B cell (primary cell): ENCODE measurements at regions not wholly inside any gene's neighbourhood (a gene's known extent, or its start where the extent isn't known, plus 50 kb on each side); places are given as distances from the start of the nearest gene placed in this dataset.

Experiments
- ATAC-seq: fragments of 200-7000 bp; cut with Tn5 transposase; one replicate; pipeline ENCODE4 v1.10.0; 2021; ENCODE audit warnings: low read depth, mild to moderate bottlenecking, moderate number of reproducible peaks, moderate library complexity
- CTCF ChIA-PET: fragments of 350-600 bp; sonication (Branson Sonifier 250); formaldehyde crosslinking; loops from one replicate; lab custom pipeline; 2021; ENCODE audit warnings: antibody characterized with exemption, inconsistent platforms; lab: Charles Lee
- POLR2A ChIA-PET: fragments of 350-600 bp; sonication (Branson Sonifier 250); formaldehyde crosslinking; loops from one replicate; lab custom pipeline; 2021; ENCODE audit warnings: antibody characterized with exemption; lab: Charles Lee
- DNase-seq: peaks from one replicate; pipeline ENCODE4 v3.0.0; 2013
- H2AFZ ChIP-seq: 2 replicates; pipeline ENCODE4 v1.6.1; 2012; ENCODE audit warnings: mild to moderate bottlenecking, low read depth, low read length; ENCODE audit not compliant: insufficient read depth, poor library complexity, severe bottlenecking
- H3K27ac ChIP-seq, 2 donors: 1 replicate in 1 of 2; 2 replicates in 1 of 2; pipeline ENCODE4 v1.5.1; 2012 to 2013; ENCODE audit warnings: low read length in 2 of 2, mild to moderate bottlenecking in 2 of 2, moderate library complexity in 1 of 2
- H3K27me3 ChIP-seq, 4 experiments: fragments of 200-600 bp in 1 of 4; sonication (generic) in 1 of 4; replicated peaks in 1 of 4; 1 replicate in 2 of 4; 2 replicates in 2 of 4; pipeline versions ENCODE4 v1.6.1 to v1.7.0; 2013 to 2016; ENCODE audit warnings: low read length in 3 of 4, mild to moderate bottlenecking in 2 of 4, mixed read lengths in 1 of 4, moderate library complexity in 1 of 4; ENCODE audit not compliant: insufficient read depth in 4 of 4, control insufficient read depth in 3 of 4; ENCODE audit errors: control extremely low read depth in 1 of 4
- H3K36me3 ChIP-seq, 2 experiments: replicated peaks in 1 of 2; 1 replicate in 1 of 2; 2 replicates in 1 of 2; pipeline versions ENCODE4 v1.6.1 to v1.7.1; 2013; ENCODE audit warnings: low read length in 1 of 2; ENCODE audit not compliant: insufficient read depth in 2 of 2, control insufficient read depth in 1 of 2; ENCODE audit errors: control extremely low read depth in 1 of 2, extremely low read depth in 1 of 2
- H3K4me1 ChIP-seq, 2 donors: fragments of 200-600 bp in 1 of 2; sonication (generic) in 1 of 2; 1 replicate in 1 of 2; 2 replicates in 1 of 2; pipeline versions ENCODE4 v1.5.1 to v1.6.1; 2013 to 2017; ENCODE audit warnings: low read length in 2 of 2; ENCODE audit not compliant: control insufficient read depth in 2 of 2, insufficient read depth in 2 of 2
- H3K4me2 ChIP-seq: replicated peaks from 2 replicates; pipeline ENCODE3; 2012; ENCODE audit warnings: mild to moderate bottlenecking, low read depth, low read length; ENCODE audit not compliant: poor library complexity, severe bottlenecking
- H3K4me3 ChIP-seq, 5 experiments: fragments of 200-600 bp in 1 of 5; sonication (generic) in 1 of 5; 1 replicate in 3 of 5; 2 replicates in 2 of 5; pipeline versions ENCODE4 v1.5.1 to v1.7.0; 2011 to 2016; ENCODE audit warnings: low read length in 4 of 5, mild to moderate bottlenecking in 4 of 5, low read depth in 2 of 5, control low read depth in 1 of 5, moderate library complexity in 1 of 5; ENCODE audit not compliant: insufficient read depth in 1 of 5; ENCODE audit errors: control extremely low read depth in 1 of 5, extremely low read depth in 1 of 5
- H3K79me2 ChIP-seq: fragments of 200-600 bp; sonication (generic); one replicate; pipeline ENCODE4 v1.6.0; 2016; ENCODE audit warnings: low read length; ENCODE audit not compliant: control insufficient read depth, insufficient read depth
- H3K9ac ChIP-seq: fragments of 200-600 bp; sonication (generic); 2 replicates; pipeline ENCODE4 v1.6.1; 2017; ENCODE audit warnings: mild to moderate bottlenecking, low read length, moderate library complexity
- H3K9me3 ChIP-seq, 3 donors: one replicate each; pipeline versions ENCODE4 v1.6.1 to v1.7.1; 2013; ENCODE audit warnings: low read length in 2 of 3; ENCODE audit not compliant: control insufficient read depth in 2 of 3, insufficient read depth in 1 of 3; ENCODE audit errors: control extremely low read depth in 1 of 3
- H4K20me1 ChIP-seq: 2 replicates; pipeline ENCODE4 v1.6.0; 2012; ENCODE audit warnings: mild to moderate bottlenecking, low read length; ENCODE audit not compliant: insufficient read depth, control insufficient read depth, poor library complexity, severe bottlenecking
- H3K27ac Mint-ChIP-seq: one replicate; pipeline ENCODE4 v1.8.0; 2021; ENCODE audit warnings: mixed read lengths
- H3K27me3 Mint-ChIP-seq: one replicate; pipeline ENCODE4 v1.8.0; 2021; ENCODE audit warnings: mixed read lengths
- H3K4me1 Mint-ChIP-seq: one replicate; pipeline ENCODE4 v1.8.0; 2021; ENCODE audit warnings: mixed read lengths
- H3K4me3 Mint-ChIP-seq: one replicate; pipeline ENCODE4 v1.8.0; 2021; ENCODE audit warnings: mixed read lengths
- H3K9me3 Mint-ChIP-seq: one replicate; pipeline ENCODE4 v1.8.0; 2022; ENCODE audit warnings: mixed read lengths; ENCODE audit not compliant: insufficient read depth
- CTCF ChIP-seq: fragments of 200-600 bp; IDR thresholded peaks from one replicate; pipeline ENCODE4 v1.8.0; 2022; ENCODE audit warnings: antibody characterized with exemption, mild to moderate bottlenecking
- EZH2 ChIP-seq: IDR thresholded peaks from 2 replicates; pipeline ENCODE4 v1.6.1; 2012; ENCODE audit warnings: borderline replicate concordance, low read depth, mild to moderate bottlenecking, moderate library complexity, low read length; ENCODE audit not compliant: insufficient read depth, poor library complexity, severe bottlenecking
- WGBS: methylation state at CpG from one replicate; pipeline ENCODE4 v1.1.5; 2013; ENCODE audit warnings: missing lambda C conversion rate; ENCODE audit not compliant: insufficient coverage; 5-methylcytosine and 5-hydroxymethylcytosine counted together
- intact Hi-C: fragments of 100-400 bp; cut with micrococcal nuclease; formaldehyde crosslinking; loops from one replicate; pipeline ENCODE4 v1.10.0; 2022

GRCh38 chr14:97275276-97275675 lies 478.1 kb downstream of the VRK1 start:
- no peak overlapping the region for H2AFZ ChIP-seq
- CTCF ChIA-PET = no interaction called here
- no CpG with 5 or more reads among the region's 3 CpGs for WGBS
- ATAC-seq (no peak), DNase-seq (no peak)
- intact Hi-C loops = no loop called here
- H3K4me3 ChIP-seq = no peak overlapping the region
- POLR2A ChIA-PET = no interaction called here
- Mint-ChIP-seq H3K27ac (no peak overlapping the region), H3K27me3 (peaks cover 9% of the 10 kb centered on the region), H3K4me1 (no peaks in the 10 kb centered on the region), H3K4me3 (no peak overlapping the region), H3K9me3 (peaks cover 2% of the 10 kb centered on the region)
- no peak overlapping the region for H3K9ac ChIP-seq
- no peaks in the 10 kb centered on the region for H3K79me2 ChIP-seq
- H3K36me3 ChIP-seq = no peaks in the 10 kb centered on the region
- H3K27ac ChIP-seq = no peak overlapping the region
- H3K9me3 ChIP-seq = no peaks in the 10 kb centered on the region
- no peaks in the 10 kb centered on the region for H3K4me1 ChIP-seq
- no peak overlapping the region for H3K4me2 ChIP-seq
- peaks cover 0 to 6% (median 2%) of the 10 kb centered on the region in 4 experiments for H3K27me3 ChIP-seq
- TF ChIP-seq CTCF = no peak
- no peak for TF ChIP-seq EZH2
- H4K20me1 ChIP-seq = no peaks in the 10 kb centered on the region

- no peaks in the 10 kb centered on the region for H3K4me1 ChIP-seq
- WGBS = 0% methylated on average over 1 of the region's 4 CpGs
- ATAC-seq (no peak), DNase-seq (no peak)
- ChIA-PET POLR2A (no interaction called here), CTCF (no interaction called here)
- intact Hi-C loops = no loop called here
- H3K27ac ChIP-seq = no peak overlapping the region
- no peak overlapping the region for H3K4me2 ChIP-seq
- no peak overlapping the region for H3K9ac ChIP-seq
- TF ChIP-seq CTCF (no peak), EZH2 (no peak)
- no peaks in the 10 kb centered on the region for H4K20me1 ChIP-seq
- H3K36me3 ChIP-seq = no peaks in the 10 kb centered on the region
- H3K4me3 Mint-ChIP-seq = no peak overlapping the region
- no peaks in the 10 kb centered on the region for H3K79me2 ChIP-seq
- H2AFZ ChIP-seq = no peak overlapping the region
- H3K27me3 Mint-ChIP-seq = peaks cover 9% of the 10 kb centered on the region
- no peaks in the 10 kb centered on the region for H3K4me1 Mint-ChIP-seq
- no peaks in the 10 kb centered on the region for H3K9me3 ChIP-seq
- no peak overlapping the region for H3K27ac Mint-ChIP-seq
- H3K27me3 ChIP-seq = peaks cover 0 to 6% (median 2%) of the 10 kb centered on the region in 4 experiments
- H3K4me3 ChIP-seq = no peak overlapping the region
- H3K9me3 Mint-ChIP-seq = peaks cover 2% of the 10 kb centered on the region
Measured at GRCh38 chr14:97276573-97276972, 479.4 kb downstream of the VRK1 start.
